ENCODE measurements at regions not wholly inside any gene's neighbourhood (a gene's known extent, or its start where the extent isn't known, plus 50 kb on each side); places are given as distances from the start of the nearest gene placed in this dataset.

DNA sequence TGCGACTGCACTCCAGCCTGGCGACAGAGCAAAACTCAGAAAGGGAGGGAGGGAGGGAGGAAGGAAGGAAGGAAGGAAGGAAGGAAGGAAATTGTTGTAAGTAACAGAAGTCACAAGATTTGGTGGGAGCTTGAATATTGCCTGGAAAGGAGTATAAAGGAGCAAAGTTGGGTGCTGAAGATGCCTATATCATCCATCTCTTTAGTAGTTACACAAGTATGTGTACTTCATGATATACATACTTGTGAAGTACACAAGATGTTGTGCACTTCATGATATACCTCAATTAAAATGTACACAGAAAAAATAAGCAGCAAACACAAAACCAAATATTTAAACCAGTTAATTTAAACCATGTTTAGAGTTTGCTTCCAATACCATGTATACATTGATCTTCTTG is 1223.8 kb downstream of the SORCS3 start:
- TF ChIP-seq CTCF (conservative IDR thresholded peaks at IDR 0.05; ENCODE audit: low read depth in 2 of 2) (no peak), POLR2AphosphoS5 (IDR thresholded peaks at IDR 0.05; ENCODE audit: low read depth) (no peak)

Data from GM23338 (cell line).